Endothelial cell of umbilical vein (primary cell): ENCODE measurements at regions not wholly inside any gene's neighbourhood (a gene's known extent, or its start where the extent isn't known, plus 50 kb on each side); places are given as distances from the start of the nearest gene placed in this dataset.

Source experiments
- BruUV-seq: library from RNA; stranded (reverse); fragments of 400-500 nt; replicated peaks from 2 replicates; lab custom pipeline; 2021; lab: Mats Ljungman, UMichigan
- CTCF ChIA-PET: fragments of 300-600, 350-600 bp; sonication (Branson Sonifier 250); formaldehyde crosslinking; loops from one replicate; lab custom pipeline; 2021; ENCODE audit warnings: antibody characterized with exemption, inconsistent platforms; lab: Charles Lee
- POLR2A ChIA-PET: fragments of 300-600, 350-600 bp; sonication (Branson Sonifier 250); formaldehyde crosslinking; loops from one replicate; lab custom pipeline; 2021; ENCODE audit warnings: antibody characterized with exemption, inconsistent platforms; lab: Charles Lee
- DNase-seq: peaks from one replicate; pipeline ENCODE4 v3.0.0-alpha.2; 2011; ENCODE audit warnings: low read depth, low spot score
- FAIRE-seq: peaks from 2 replicates; lab custom pipeline; 2011; peaks lifted over from hg19 to GRCh38; lab: Jason Lieb, UNC
- H2AFZ ChIP-seq: 2 replicates; pipeline ENCODE4 v1.6.0; 2012; ENCODE audit warnings: low read depth, low read length, control low read depth, inconsistent platforms
- H3K27ac ChIP-seq: 2 replicates; pipeline ENCODE4 v1.5.1; 2011; ENCODE audit warnings: low read depth, mild to moderate bottlenecking, control low read depth, low read length, moderate library complexity; ENCODE audit not compliant: insufficient read depth
- H3K27me3 ChIP-seq, 2 experiments: 2 replicates each; pipeline versions ENCODE4 v1.6.0 to v1.6.1; 2011; ENCODE audit warnings: low read length in 2 of 2, mixed read lengths in 1 of 2; ENCODE audit not compliant: control insufficient read depth in 2 of 2, insufficient read depth in 2 of 2
- H3K36me3 ChIP-seq, 2 experiments: 2 replicates in 1 of 2; 3 replicates in 1 of 2; pipeline ENCODE4 v1.5.1; 2011; ENCODE audit warnings: low read length in 2 of 2, mild to moderate bottlenecking in 1 of 2, moderate library complexity in 1 of 2; ENCODE audit not compliant: control insufficient read depth in 2 of 2, insufficient read depth in 2 of 2; ENCODE audit errors: extremely low read depth in 1 of 2
- H3K4me1 ChIP-seq: 3 replicates; pipeline ENCODE4 v1.5.1; 2011; ENCODE audit warnings: mild to moderate bottlenecking, low read length; ENCODE audit not compliant: control insufficient read depth, insufficient read depth; ENCODE audit errors: extremely low read depth
- H3K4me2 ChIP-seq: 2 replicates; pipeline ENCODE4 v1.6.1; 2011; ENCODE audit warnings: low read length, control low read depth, mixed read lengths; ENCODE audit not compliant: insufficient read depth
- H3K4me3 ChIP-seq, 3 experiments: fragments of 200-600 bp in 1 of 3; sonication (generic), shearing (Covaris generic) in 1 of 3; replicated peaks in 1 of 3; 2 replicates each; pipeline ENCODE4 v1.5.1; 2011 to 2016; ENCODE audit warnings: control low read depth in 3 of 3, low read length in 3 of 3, mild to moderate bottlenecking in 2 of 3, inconsistent platforms in 1 of 3, low read depth in 1 of 3, moderate library complexity in 1 of 3; ENCODE audit not compliant: insufficient read depth in 1 of 3
- H3K79me2 ChIP-seq: 2 replicates; pipeline ENCODE4 v1.6.0; 2012; ENCODE audit warnings: low read length, inconsistent platforms; ENCODE audit not compliant: control insufficient read depth, insufficient read depth
- H3K9ac ChIP-seq: replicated peaks from 2 replicates; pipeline ENCODE3; 2011; ENCODE audit warnings: low read length, control low read depth; ENCODE audit not compliant: insufficient read depth; ENCODE audit errors: extremely low read depth
- H3K9me1 ChIP-seq: replicated peaks from 3 replicates; pipeline ENCODE4 v1.6.0; 2011; ENCODE audit warnings: mild to moderate bottlenecking, low read length; ENCODE audit not compliant: control insufficient read depth, insufficient read depth; ENCODE audit errors: extremely low read depth
- H3K9me3 ChIP-seq: replicated peaks from 2 replicates; pipeline ENCODE4 v1.5.1; 2012; ENCODE audit warnings: low read length, inconsistent platforms; ENCODE audit not compliant: control insufficient read depth, insufficient read depth
- H4K20me1 ChIP-seq: replicated peaks from 2 replicates; pipeline ENCODE3; 2011; ENCODE audit warnings: mild to moderate bottlenecking, low read length; ENCODE audit not compliant: control insufficient read depth, insufficient read depth; ENCODE audit errors: extremely low read depth
- CTCF ChIP-seq, 2 donors: IDR thresholded peaks; 1 replicate in 1 of 2; 2 replicates in 1 of 2; pipeline ENCODE4 v1.5.1; 2011; ENCODE audit warnings: low read length in 2 of 2, mild to moderate bottlenecking in 2 of 2, moderate library complexity in 2 of 2, control low read depth in 1 of 2, inconsistent platforms in 1 of 2, low read depth in 1 of 2; ENCODE audit not compliant: insufficient read depth in 1 of 2; ENCODE audit errors: extremely low read depth in 1 of 2
- EZH2 ChIP-seq: IDR thresholded peaks from 2 replicates; pipeline ENCODE4 v1.6.1; 2012; ENCODE audit warnings: borderline replicate concordance, low read depth, mild to moderate bottlenecking, moderate library complexity, low read length, inconsistent platforms; ENCODE audit not compliant: severe bottlenecking
- FOS ChIP-seq: IDR thresholded peaks from 2 replicates; pipeline ENCODE4 v1.6.1; 2011; ENCODE audit warnings: mild to moderate bottlenecking, low read length, moderate library complexity, borderline replicate concordance; ENCODE audit not compliant: insufficient read depth
- GATA2 ChIP-seq: IDR thresholded peaks from 2 replicates; pipeline ENCODE4 v1.7.0; 2011; ENCODE audit warnings: low read depth, mild to moderate bottlenecking, moderate library complexity, mixed read lengths, low read length; ENCODE audit not compliant: insufficient read length, insufficient read depth
- JUN ChIP-seq: IDR thresholded peaks from 2 replicates; pipeline ENCODE4 v1.6.1; 2011; ENCODE audit warnings: borderline replicate concordance, low read depth; ENCODE audit not compliant: insufficient read length, insufficient read depth
- MAX ChIP-seq: IDR thresholded peaks from 2 replicates; pipeline ENCODE4 v1.6.1; 2011; ENCODE audit not compliant: insufficient read depth, insufficient read length
- MYC ChIP-seq: IDR thresholded peaks from one replicate; pipeline ENCODE4 v1.6.1; 2011; ENCODE audit warnings: mild to moderate bottlenecking, low read depth, low read length
- POLR2A ChIP-seq: IDR thresholded peaks from 2 replicates; pipeline ENCODE4 v1.6.1; 2012; ENCODE audit warnings: low read depth, mild to moderate bottlenecking, control low read depth, low read length
- POLR2AphosphoS5 ChIP-seq: IDR thresholded peaks from 2 replicates; pipeline ENCODE4 v1.6.1; 2012; ENCODE audit warnings: low read depth, mild to moderate bottlenecking, control low read depth, low read length, moderate library complexity; ENCODE audit not compliant: insufficient read depth
- dilution Hi-C: fragments of 300-500 bp; cut with MboI; formaldehyde crosslinking; loops from one replicate; pipeline ENCODE4 v1.15.0; 2019; ENCODE audit warnings: low sequenced_read_pairs; ENCODE audit not compliant: extremely low pct_ligation_motif_present
- intact Hi-C: fragments of 100-400 bp; cut with micrococcal nuclease; formaldehyde crosslinking; loops from one replicate; pipeline ENCODE4 v1.10.0; 2022

GRCh38 chr2:4529738-4530137 is 826.4 kb downstream of the DCDC2C start:
- no peak for FAIRE-seq
- H3K4me1 ChIP-seq = no peaks in the 10 kb centered on the region
- no peaks in the 10 kb centered on the region for H3K9me3 ChIP-seq
- intact Hi-C loops (no loop called here), dilution Hi-C loops (no loop called here)
- H3K27ac ChIP-seq = no peak overlapping the region
- H3K36me3 ChIP-seq = no peaks in the 10 kb centered on the region
- H3K9me1 ChIP-seq = no peaks in the 10 kb centered on the region
- H3K4me3 ChIP-seq = no peak overlapping the region
- H4K20me1 ChIP-seq = no peaks in the 10 kb centered on the region
- ChIA-PET POLR2A (no interaction called here), CTCF (no interaction called here)
- no peaks in the 10 kb centered on the region for H3K27me3 ChIP-seq
- H3K4me2 ChIP-seq = no peak overlapping the region
- no peak for DNase-seq
- H3K79me2 ChIP-seq = no peaks in the 10 kb centered on the region
- TF ChIP-seq FOS = no peak
- TF ChIP-seq MAX = no peak
- TF ChIP-seq MYC = no peak
- TF ChIP-seq GATA2 = no peak
- TF ChIP-seq POLR2A = no peak
- TF ChIP-seq EZH2 = no peak
- no peak for TF ChIP-seq JUN
- no peak for TF ChIP-seq CTCF (IDR thresholded peaks at IDR 0.05; ENCODE audit: extremely low read depth in 1 of 2, insufficient read depth in 1 of 2, low read depth in 1 of 2, low read length in 2 of 2)
- no peak for TF ChIP-seq POLR2AphosphoS5
- no peak overlapping the region for H3K9ac ChIP-seq
- BruUV-seq = no TSS peak
- no peak overlapping the region for H2AFZ ChIP-seq
